ACC112 (cell line): ENCODE measurements at regions not wholly inside any gene's neighbourhood (a gene's known extent, or its start where the extent isn't known, plus 50 kb on each side); places are given as distances from the start of the nearest gene placed in this dataset.
"Not testable (repeated sequence)": the region's sequence is repeated elsewhere in the genome, so short reads cannot be mapped to it uniquely, and the experiment has no call there.

Source experiments
- H2AFZ ChIP-seq: fragments of 200-600 bp; sonication (generic); one replicate; pipeline ENCODE4 v1.6.0; 2017; ENCODE audit warnings: antibody characterized with exemption, low read length; ENCODE audit not compliant: unreplicated experiment
- H3K27ac ChIP-seq: fragments of 200-600 bp; sonication (generic); 2 replicates; pipeline ENCODE4 v1.5.1; 2014; ENCODE audit warnings: low read depth, mild to moderate bottlenecking, antibody characterized with exemption, low read length, moderate library complexity
- H3K27me3 ChIP-seq: fragments of 200-600 bp; sonication (generic); 2 replicates; pipeline ENCODE4 v1.6.1; 2014; ENCODE audit warnings: mild to moderate bottlenecking, antibody characterized with exemption, low read length, moderate library complexity, mixed read lengths; ENCODE audit not compliant: insufficient read depth
- H3K36me3 ChIP-seq: fragments of 200-600 bp; sonication (generic); 2 replicates; pipeline ENCODE4 v1.6.1; 2016; ENCODE audit warnings: mild to moderate bottlenecking, antibody characterized with exemption, low read length, moderate library complexity, mixed read lengths; ENCODE audit not compliant: insufficient read depth
- H3K4me1 ChIP-seq: fragments of 200-600 bp; sonication (generic); one replicate; pipeline ENCODE4 v1.6.1; 2016; ENCODE audit warnings: low read length, mixed read lengths; ENCODE audit not compliant: insufficient read depth, unreplicated experiment, control insufficient read depth
- H3K4me3 ChIP-seq: fragments of 200-600 bp; sonication (generic); 2 replicates; pipeline ENCODE4 v1.5.1; 2014; ENCODE audit warnings: mild to moderate bottlenecking, low read depth, low read length
- H3K79me2 ChIP-seq: fragments of 200-600 bp; sonication (generic); one replicate; pipeline ENCODE4 v1.6.0; 2016; ENCODE audit warnings: low read length; ENCODE audit not compliant: control insufficient read depth, unreplicated experiment, insufficient read depth

- H3K4me1 ChIP-seq, H3K27ac ChIP-seq, H3K79me2 ChIP-seq, H2AFZ ChIP-seq, H3K4me3 ChIP-seq, H3K27me3 ChIP-seq, H3K36me3 ChIP-seq: not testable (repeated sequence)
Measured at GRCh38 chr4:117600936-117601335, 433.4 kb upstream of the NDST3 start.

GRCh38 chr4:117610706-117611308, 423.5 kb upstream of the NDST3 start:
- Histone ChIP-seq H3K27me3 (no peaks in the 10 kb centered on the region), H3K36me3 (no peaks in the 10 kb centered on the region), H3K4me3 (no peak overlapping the region), H3K4me1 (no peaks in the 10 kb centered on the region), H2AFZ (no peak overlapping the region), H3K79me2 (no peaks in the 10 kb centered on the region), H3K27ac (no peak overlapping the region)

GRCh38 chr4:117621673-117622072, 412.6 kb upstream of the NDST3 start:
- Histone ChIP-seq H3K4me1 (no peaks in the 10 kb centered on the region), H3K79me2 (no peaks in the 10 kb centered on the region), H3K36me3 (no peaks in the 10 kb centered on the region), H2AFZ (no peak overlapping the region), H3K27ac (no peak overlapping the region), H3K4me3 (no peak overlapping the region), H3K27me3 (no peaks in the 10 kb centered on the region)

- Histone ChIP-seq H3K79me2 (no peaks in the 10 kb centered on the region), H2AFZ (no peak overlapping the region), H3K4me1 (no peaks in the 10 kb centered on the region), H3K36me3 (no peaks in the 10 kb centered on the region), H3K4me3 (no peak overlapping the region), H3K27me3 (no peaks in the 10 kb centered on the region), H3K27ac (no peak overlapping the region)
Measured at GRCh38 chr4:117623326-117623725, 411.0 kb upstream of the NDST3 start.

GRCh38 chr4:117626664-117627063, 407.6 kb upstream of the NDST3 start:
- no peaks in the 10 kb centered on the region for H3K79me2 ChIP-seq
- H2AFZ ChIP-seq: no peak overlapping the region
- H3K4me1 ChIP-seq: no peaks in the 10 kb centered on the region
- H3K27me3 ChIP-seq: no peaks in the 10 kb centered on the region
- no peak overlapping the region for H3K4me3 ChIP-seq
- H3K36me3 ChIP-seq: no peaks in the 10 kb centered on the region
- no peak overlapping the region for H3K27ac ChIP-seq

- Histone ChIP-seq H2AFZ (no peak overlapping the region), H3K4me3 (no peak overlapping the region), H3K79me2 (no peaks in the 10 kb centered on the region), H3K36me3 (no peaks in the 10 kb centered on the region), H3K27ac (no peak overlapping the region), H3K4me1 (no peaks in the 10 kb centered on the region), H3K27me3 (no peaks in the 10 kb centered on the region)
Measured at GRCh38 chr4:117634716-117635115, 399.6 kb upstream of the NDST3 start.

- no peaks in the 10 kb centered on the region for H3K79me2 ChIP-seq
- no peaks in the 10 kb centered on the region for H3K27me3 ChIP-seq
- no peak overlapping the region for H3K27ac ChIP-seq
- no peaks in the 10 kb centered on the region for H3K36me3 ChIP-seq
- H3K4me3 ChIP-seq: no peak overlapping the region
- H2AFZ ChIP-seq: no peak overlapping the region
- H3K4me1 ChIP-seq: no peaks in the 10 kb centered on the region
Measured at GRCh38 chr4:117637347-117637746, 396.9 kb upstream of the NDST3 start.

- no peaks in the 10 kb centered on the region for H3K4me1 ChIP-seq
- no peak overlapping the region for H3K27ac ChIP-seq
- H3K27me3 ChIP-seq: no peaks in the 10 kb centered on the region
- H3K36me3 ChIP-seq: no peaks in the 10 kb centered on the region
- H2AFZ ChIP-seq: no peak overlapping the region
- H3K79me2 ChIP-seq: no peaks in the 10 kb centered on the region
- no peak overlapping the region for H3K4me3 ChIP-seq
Measured at GRCh38 chr4:117640836-117641235, 393.4 kb upstream of the NDST3 start.

GRCh38 chr4:117641519-117641918, 392.8 kb upstream of the NDST3 start:
- no peaks in the 10 kb centered on the region for H3K36me3 ChIP-seq
- H3K4me3 ChIP-seq: no peak overlapping the region
- H2AFZ ChIP-seq: no peak overlapping the region

GRCh38 chr4:117654079-117654478, 380.2 kb upstream of the NDST3 start:
- no peaks in the 10 kb centered on the region for H3K27me3 ChIP-seq
- H3K4me1 ChIP-seq: no peaks in the 10 kb centered on the region
- no peaks in the 10 kb centered on the region for H3K79me2 ChIP-seq
- H3K36me3 ChIP-seq: no peaks in the 10 kb centered on the region
- H2AFZ ChIP-seq: no peak overlapping the region
- no peak overlapping the region for H3K27ac ChIP-seq
- H3K4me3 ChIP-seq: no peak overlapping the region

More at GRCh38 chr4:117641519-117641918, 392.8 kb upstream of the NDST3 start:
- no peak overlapping the region for H3K27ac ChIP-seq
- H3K4me1 ChIP-seq: no peaks in the 10 kb centered on the region
- no peaks in the 10 kb centered on the region for H3K79me2 ChIP-seq
- no peaks in the 10 kb centered on the region for H3K27me3 ChIP-seq

- no peaks in the 10 kb centered on the region for H3K27me3 ChIP-seq
- no peaks in the 10 kb centered on the region for H3K36me3 ChIP-seq
- no peak overlapping the region for H2AFZ ChIP-seq
- no peak overlapping the region for H3K4me3 ChIP-seq
- H3K4me1 ChIP-seq: no peaks in the 10 kb centered on the region
- no peak overlapping the region for H3K27ac ChIP-seq
- no peaks in the 10 kb centered on the region for H3K79me2 ChIP-seq
Measured at GRCh38 chr4:117660668-117661067, 373.6 kb upstream of the NDST3 start.
